Stomach (tissue), 4 donors: ENCODE measurements at regions not wholly inside any gene's neighbourhood (a gene's known extent, or its start where the extent isn't known, plus 50 kb on each side); places are given as distances from the start of the nearest gene placed in this dataset.

Source experiments
- CTCF ChIP-seq, 7 experiments: fragments of 450-650 bp in 4 of 7; fragments of 200-600 bp in 3 of 7; sonication (generic) in 3 of 7; IDR thresholded peaks; one replicate each; pipeline ENCODE4 v1.5.1; 2016 to 2019; ENCODE audit warnings: antibody characterized with exemption in 7 of 7, control low read depth in 2 of 7, mild to moderate bottlenecking in 1 of 7
- EP300 ChIP-seq: sonication (generic); formaldehyde crosslinking; IDR thresholded peaks from one replicate; pipeline ENCODE4 v1.6.1; 2017; ENCODE audit warnings: antibody characterized with exemption
- POLR2AphosphoS5 ChIP-seq, 3 donors: sonication (generic); formaldehyde crosslinking; IDR thresholded peaks; one replicate each; pipeline ENCODE4 v1.6.1; 2016; ENCODE audit warnings: antibody characterized with exemption in 3 of 3

GRCh38 chr5:92566113-92566786, 1014.8 kb downstream of the NR2F1-AS1 start:
- TF ChIP-seq CTCF (IDR thresholded peaks at IDR 0.05) (no peak), POLR2AphosphoS5 (IDR thresholded peaks at IDR 0.05) (no peak), EP300 (no peak)
